ENCODE measurements at regions not wholly inside any gene's neighbourhood (a gene's known extent, or its start where the extent isn't known, plus 50 kb on each side); places are given as distances from the start of the nearest gene placed in this dataset.

DNA sequence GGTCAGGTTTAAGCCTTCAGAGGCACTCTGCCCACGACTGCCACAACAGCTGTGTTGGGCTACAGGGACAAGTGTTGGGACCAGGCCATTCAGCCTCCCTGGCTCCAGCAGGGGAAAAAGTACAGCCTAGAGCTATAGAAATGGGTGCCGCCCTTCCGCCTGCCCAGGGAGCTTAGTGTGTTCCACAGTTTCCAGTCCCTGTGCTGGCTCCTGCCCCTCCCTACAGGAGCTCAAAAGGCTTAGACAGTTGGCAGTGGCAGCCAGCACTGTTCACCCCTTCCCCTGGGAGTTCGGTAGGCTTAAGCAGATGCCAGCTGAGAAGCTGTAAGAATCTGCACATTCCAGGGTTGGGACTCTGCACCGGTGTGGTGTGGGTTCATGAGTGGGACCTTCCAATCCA, 408.2 kb upstream of the INTU start:
- in situ Hi-C loops (cut with MboI; ENCODE audit: low sequenced_read_pairs): no loop called here
- Histone ChIP-seq H3K4me3 (no peak overlapping the region), H3K36me3 (replicated peaks) (no peaks in the 10 kb centered on the region), H3K9me3 (no peaks in the 10 kb centered on the region), H3K27me3 (ENCODE audit: low read depth) (no peaks in the 10 kb centered on the region), H3K4me1 (no peaks in the 10 kb centered on the region)
- DNase-seq (ENCODE audit: low spot score in 2 of 2): no peak

DNA sequence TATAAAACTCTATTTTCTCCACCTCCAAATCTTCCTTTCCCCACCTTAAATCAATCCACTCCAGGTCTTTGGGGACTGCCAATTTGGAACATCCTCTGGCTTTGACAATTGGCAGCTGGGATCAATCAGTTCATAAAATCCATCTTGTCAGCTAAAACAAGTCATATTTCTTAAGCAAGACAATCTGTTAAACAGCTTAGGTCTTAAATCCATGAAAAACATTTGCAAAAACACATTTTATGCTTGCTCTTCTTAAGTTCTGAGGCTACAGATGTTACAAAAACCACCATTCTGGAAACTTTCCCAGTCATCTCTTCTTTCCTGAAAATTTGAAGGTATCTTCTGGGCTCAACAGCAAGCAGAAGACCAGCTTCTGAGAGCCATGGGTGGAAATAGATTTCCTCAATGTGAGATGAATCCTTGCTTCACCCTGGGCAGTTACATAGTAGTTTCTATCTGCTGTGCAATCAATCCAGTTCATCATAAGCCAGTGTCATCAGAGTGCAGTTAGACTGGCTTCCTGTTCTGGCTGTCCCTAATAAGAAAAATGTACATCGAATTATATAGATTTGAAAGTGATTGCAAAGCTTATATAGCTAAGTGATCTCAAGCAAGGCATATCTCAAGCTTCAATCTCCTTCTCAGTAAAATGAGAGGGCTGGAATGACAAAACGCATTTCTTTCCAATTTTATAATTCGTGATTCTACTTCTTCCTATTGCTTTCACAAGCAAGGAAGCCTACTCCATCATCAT, 402.7 kb upstream of the INTU start:
- H3K36me3 ChIP-seq (replicated peaks): no peaks in the 10 kb centered on the region
- DNase-seq (ENCODE audit: low spot score in 2 of 2): no peak
- H3K4me1 ChIP-seq: no peaks in the 10 kb centered on the region
- no peaks in the 10 kb centered on the region for H3K27me3 ChIP-seq (ENCODE audit: low read depth)
- no peak overlapping the region for H3K4me3 ChIP-seq
- H3K9me3 ChIP-seq: no peaks in the 10 kb centered on the region
- in situ Hi-C loops (cut with MboI; ENCODE audit: low sequenced_read_pairs): no loop called here

DNA sequence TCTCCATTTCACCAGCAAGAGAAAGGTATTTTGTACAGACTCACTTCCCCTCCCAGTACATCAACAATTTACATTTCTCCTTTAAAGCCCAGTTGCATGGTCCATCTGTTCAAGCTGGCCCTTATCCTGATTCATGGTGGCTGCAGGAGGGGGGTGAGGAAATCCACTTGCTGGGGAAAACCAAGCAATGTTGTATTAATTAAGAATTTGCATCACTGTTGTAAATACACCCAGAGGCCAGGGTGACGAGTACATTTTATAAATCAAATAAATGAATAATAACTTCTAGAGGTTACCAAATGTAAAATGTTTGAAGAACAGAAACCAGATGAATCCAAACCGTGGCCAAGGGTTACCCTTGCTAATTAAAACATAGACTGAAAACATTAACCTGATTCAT, 395.9 kb upstream of the INTU start:
- in situ Hi-C loops (cut with MboI; ENCODE audit: low sequenced_read_pairs): no loop called here

DNA sequence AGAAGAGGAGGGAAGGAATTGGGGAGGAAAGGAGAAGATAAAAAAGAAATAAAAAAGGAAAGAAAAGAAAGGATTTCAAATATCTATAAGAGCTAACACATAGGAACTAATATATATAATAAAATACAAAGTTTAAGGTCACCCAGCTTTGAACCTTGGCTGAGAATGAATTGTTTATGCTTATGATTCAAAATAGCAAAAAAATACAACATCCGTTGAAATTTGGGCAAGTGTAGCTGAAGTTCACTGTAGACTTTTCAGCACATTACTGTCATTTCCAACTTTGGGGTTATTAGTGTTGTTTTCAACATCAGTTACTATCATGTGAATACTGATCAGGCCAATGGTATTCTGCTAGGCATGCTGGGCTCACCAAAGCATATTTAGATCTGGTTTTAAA, 395.2 kb upstream of the INTU start:
- in situ Hi-C loops (cut with MboI; ENCODE audit: low sequenced_read_pairs): no loop called here
- Histone ChIP-seq H3K4me1 (no peaks in the 10 kb centered on the region), H3K4me3 (no peak overlapping the region), H3K9me3 (no peaks in the 10 kb centered on the region), H3K36me3 (replicated peaks) (no peaks in the 10 kb centered on the region), H3K27me3 (ENCODE audit: low read depth) (no peaks in the 10 kb centered on the region)
- DNase-seq (ENCODE audit: low spot score in 2 of 2): no peak

More for the DNA sequence above, 395.9 kb upstream of the INTU start:
- DNase-seq (ENCODE audit: low spot score in 2 of 2): no peak
- no peaks in the 10 kb centered on the region for H3K9me3 ChIP-seq
- H3K36me3 ChIP-seq (replicated peaks): no peaks in the 10 kb centered on the region
- no peak overlapping the region for H3K4me3 ChIP-seq
- no peaks in the 10 kb centered on the region for H3K4me1 ChIP-seq
- no peaks in the 10 kb centered on the region for H3K27me3 ChIP-seq (ENCODE audit: low read depth)

DNA sequence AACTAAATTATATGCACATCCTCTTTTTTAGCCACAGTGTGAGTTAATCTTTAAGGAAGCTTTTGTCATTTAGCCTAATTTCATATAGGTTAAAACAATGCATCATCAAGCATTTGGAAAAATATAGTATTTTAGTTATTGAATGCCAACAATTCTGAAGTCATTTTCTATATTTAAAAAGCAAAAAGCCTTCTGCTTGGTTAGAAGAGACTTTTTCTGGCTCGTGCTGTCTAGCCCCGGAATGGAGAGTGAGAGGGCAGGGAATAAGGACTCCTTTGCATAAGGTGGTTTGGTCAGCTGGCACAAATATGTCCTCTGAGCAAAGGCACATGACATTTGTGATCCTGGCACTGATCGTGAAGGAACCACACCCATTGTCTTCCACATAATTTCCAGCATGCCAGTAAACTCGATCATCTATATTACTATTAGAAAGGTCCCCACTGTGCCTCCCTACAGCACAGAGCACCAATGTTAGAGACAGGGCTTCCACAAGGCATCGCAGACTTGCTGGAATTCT, 393.7 kb upstream of the INTU start:
- no peaks in the 10 kb centered on the region for H3K9me3 ChIP-seq
- no peaks in the 10 kb centered on the region for H3K4me1 ChIP-seq
- no peaks in the 10 kb centered on the region for H3K27me3 ChIP-seq (ENCODE audit: low read depth)
- no peaks in the 10 kb centered on the region for H3K36me3 ChIP-seq (replicated peaks)
- in situ Hi-C loops (cut with MboI; ENCODE audit: low sequenced_read_pairs): no loop called here
- no peak for DNase-seq (ENCODE audit: low spot score in 2 of 2)
- no peak overlapping the region for H3K4me3 ChIP-seq

DNA sequence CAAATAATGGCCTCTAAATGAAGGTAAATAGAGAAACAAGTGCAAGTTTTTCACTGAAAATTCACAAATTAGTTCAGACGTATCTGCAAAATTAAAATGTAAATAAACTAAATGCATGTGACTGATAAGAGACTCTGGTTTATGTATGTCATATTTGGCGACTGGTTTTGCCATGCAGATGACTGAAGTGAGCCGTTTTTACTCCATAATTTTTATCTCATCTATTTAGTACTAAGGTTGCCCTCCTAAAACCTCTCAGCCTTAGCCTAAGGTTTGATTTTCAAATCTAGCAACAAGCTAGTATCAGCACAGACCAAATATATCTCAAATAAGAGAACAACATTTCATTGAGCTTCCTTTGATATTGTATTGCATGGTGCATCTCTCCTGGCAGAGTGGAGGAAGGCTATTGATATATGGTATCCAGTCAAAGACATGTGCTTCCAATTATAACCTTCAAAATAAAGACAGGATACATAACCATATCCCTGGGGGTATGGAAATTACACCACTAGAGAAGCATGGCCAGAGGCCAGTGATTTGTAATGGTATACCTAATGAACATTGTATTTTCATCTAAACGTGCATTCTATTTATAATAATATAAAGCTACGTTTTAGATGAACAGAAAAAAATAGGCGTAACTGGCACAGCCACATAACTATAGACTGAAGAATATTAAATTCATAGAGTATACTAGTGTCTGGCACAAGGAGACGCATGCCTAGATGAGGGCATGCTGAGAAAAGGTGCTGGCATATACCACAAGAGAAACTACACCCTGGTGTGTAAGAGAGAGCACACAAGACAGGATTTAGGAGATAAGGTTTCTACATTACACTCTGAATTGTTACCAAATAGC, 392.6 kb upstream of the INTU start:
- DNase-seq (ENCODE audit: low spot score in 2 of 2): no peak
- Histone ChIP-seq H3K36me3 (replicated peaks) (no peaks in the 10 kb centered on the region), H3K4me3 (no peak overlapping the region), H3K27me3 (ENCODE audit: low read depth) (no peaks in the 10 kb centered on the region), H3K4me1 (no peaks in the 10 kb centered on the region), H3K9me3 (no peaks in the 10 kb centered on the region)
- in situ Hi-C loops (cut with MboI; ENCODE audit: low sequenced_read_pairs): no loop called here

DNA sequence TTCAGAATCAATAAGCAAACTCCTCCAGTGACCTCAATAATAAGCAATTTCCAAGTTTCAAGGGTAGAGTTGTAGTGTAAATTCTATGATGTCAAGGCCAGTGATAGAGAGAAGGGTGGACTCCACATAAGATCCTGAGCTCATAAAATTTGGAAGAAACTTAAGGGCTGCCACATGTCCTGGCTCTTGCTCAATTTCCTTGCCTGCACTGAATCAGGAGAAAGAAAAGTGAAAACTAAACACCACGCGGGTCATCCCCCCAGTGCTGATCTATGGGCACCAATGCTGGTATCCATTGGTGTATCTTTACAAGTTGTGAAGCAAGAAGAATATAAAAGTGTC, 392.0 kb upstream of the INTU start:
- Histone ChIP-seq H3K27me3 (ENCODE audit: low read depth) (no peaks in the 10 kb centered on the region), H3K36me3 (replicated peaks) (no peaks in the 10 kb centered on the region), H3K4me3 (no peak overlapping the region), H3K9me3 (no peaks in the 10 kb centered on the region), H3K4me1 (no peaks in the 10 kb centered on the region)
- in situ Hi-C loops (cut with MboI; ENCODE audit: low sequenced_read_pairs): no loop called here
- DNase-seq (ENCODE audit: low spot score in 2 of 2): no peak

DNA sequence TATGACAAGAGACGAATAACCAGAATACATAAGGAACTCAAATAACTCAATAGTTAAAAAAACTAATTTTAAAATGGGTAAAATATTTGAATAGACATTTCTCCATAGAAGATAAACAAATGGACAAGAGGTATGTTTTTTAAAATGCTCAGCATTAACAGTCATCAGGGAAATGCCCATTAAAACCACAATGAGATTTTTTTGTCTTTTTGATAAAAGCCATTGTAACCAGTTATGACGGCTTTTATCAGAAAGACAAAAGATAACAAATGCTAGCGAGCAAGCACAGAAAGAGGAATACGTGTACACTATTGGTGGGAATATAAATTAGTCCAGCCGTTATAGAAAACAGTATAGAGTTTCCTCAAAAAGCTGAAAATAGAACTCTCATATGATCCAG, 388.2 kb upstream of the INTU start:
- no peak overlapping the region for H3K4me3 ChIP-seq
- H3K9me3 ChIP-seq: no peaks in the 10 kb centered on the region
- H3K36me3 ChIP-seq (replicated peaks): no peaks in the 10 kb centered on the region
- in situ Hi-C loops (cut with MboI; ENCODE audit: low sequenced_read_pairs): no loop called here
- H3K27me3 ChIP-seq (ENCODE audit: low read depth): no peaks in the 10 kb centered on the region
- DNase-seq (ENCODE audit: low spot score in 2 of 2): no peak
- no peaks in the 10 kb centered on the region for H3K4me1 ChIP-seq

DNA sequence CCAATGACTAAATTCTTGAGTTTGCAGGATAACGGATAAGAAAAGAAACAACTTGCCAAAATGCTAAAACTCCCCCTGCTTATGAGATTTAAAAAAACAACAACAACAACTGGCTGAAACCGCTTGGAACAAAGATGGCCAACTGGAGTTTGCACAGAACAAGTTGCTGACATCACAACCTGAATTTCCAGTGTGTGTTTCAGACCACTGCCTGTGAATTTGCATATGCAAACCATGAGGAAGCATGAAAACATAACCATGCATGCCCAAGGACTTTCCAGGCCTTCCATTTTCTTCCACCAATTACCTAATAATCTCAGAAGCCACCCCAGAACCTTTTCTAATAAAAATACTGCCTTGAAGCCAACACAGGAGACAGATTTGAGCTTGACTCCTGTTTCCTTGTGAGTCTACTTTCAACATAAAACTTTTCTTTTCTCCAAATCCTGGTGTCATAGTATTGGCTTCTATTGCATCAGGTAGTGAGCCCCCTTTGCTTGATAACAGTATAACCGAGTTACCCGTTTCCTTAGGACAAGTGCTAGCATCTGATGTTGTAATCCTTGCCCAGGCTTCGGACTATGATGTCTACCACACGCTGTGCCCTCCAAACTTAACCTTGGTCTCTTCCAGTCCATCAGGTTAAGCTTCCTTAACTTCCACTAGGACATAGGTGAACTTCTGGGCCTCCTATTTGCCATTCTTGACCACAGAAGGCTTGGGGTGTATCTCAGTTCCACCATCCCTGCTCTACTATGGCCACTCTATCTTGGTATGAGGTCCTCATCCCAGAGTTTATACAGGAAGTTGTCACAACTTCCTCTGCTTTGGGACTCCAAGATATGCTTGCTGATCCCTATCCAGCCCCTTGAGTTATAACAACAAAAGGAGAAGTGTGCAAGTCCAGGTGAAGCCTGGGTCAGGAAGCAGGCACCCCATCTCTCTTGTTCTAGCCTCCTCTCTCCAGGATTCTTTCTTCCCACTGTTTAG, 385.5 kb upstream of the INTU start:
- DNase-seq (ENCODE audit: low spot score in 2 of 2): no peak
- Histone ChIP-seq H3K36me3 (replicated peaks) (no peaks in the 10 kb centered on the region), H3K27me3 (ENCODE audit: low read depth) (no peaks in the 10 kb centered on the region), H3K4me1 (no peaks in the 10 kb centered on the region), H3K9me3 (no peaks in the 10 kb centered on the region), H3K4me3 (no peak overlapping the region)
- in situ Hi-C loops (cut with MboI; ENCODE audit: low sequenced_read_pairs): no loop called here

DNA sequence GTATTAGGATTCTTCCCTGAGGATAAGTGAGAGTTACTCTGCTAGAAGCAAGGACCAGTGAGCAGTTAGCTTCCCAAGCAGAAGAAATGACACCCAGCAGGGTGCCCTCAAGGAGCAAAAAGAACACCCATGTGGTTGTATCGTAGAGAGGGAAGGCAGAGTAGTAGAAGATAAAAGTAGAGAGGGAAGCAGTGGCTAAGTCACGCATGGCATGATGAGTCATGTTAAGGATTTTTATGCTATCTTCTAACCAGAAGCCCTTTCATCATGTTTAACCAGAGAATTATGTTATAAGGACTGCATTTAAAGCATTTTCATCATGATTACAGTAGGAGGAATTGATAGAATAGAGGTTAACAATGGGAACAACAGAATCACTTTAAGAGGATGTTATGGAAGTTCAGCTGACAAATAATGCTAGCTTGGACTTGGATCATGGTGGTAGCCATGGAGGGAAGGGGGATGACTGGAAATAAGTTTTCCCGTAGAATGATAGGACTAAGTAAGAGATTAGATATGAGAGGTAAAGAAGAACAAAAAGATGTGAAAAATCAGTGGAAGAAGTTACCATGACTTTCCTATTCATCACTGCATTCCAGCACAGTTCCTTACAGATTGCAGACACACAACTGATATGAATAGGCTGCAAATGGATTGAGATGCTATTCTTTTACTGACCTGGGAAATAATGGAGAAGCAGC, 383.5 kb upstream of the INTU start:
- H3K4me3 ChIP-seq: no peak overlapping the region
- no peaks in the 10 kb centered on the region for H3K4me1 ChIP-seq
- in situ Hi-C loops (cut with MboI; ENCODE audit: low sequenced_read_pairs): no loop called here
- no peak for DNase-seq (ENCODE audit: low spot score in 2 of 2)
- H3K27me3 ChIP-seq (ENCODE audit: low read depth): no peaks in the 10 kb centered on the region
- H3K9me3 ChIP-seq: no peaks in the 10 kb centered on the region
- H3K36me3 ChIP-seq (replicated peaks): no peaks in the 10 kb centered on the region

DNA sequence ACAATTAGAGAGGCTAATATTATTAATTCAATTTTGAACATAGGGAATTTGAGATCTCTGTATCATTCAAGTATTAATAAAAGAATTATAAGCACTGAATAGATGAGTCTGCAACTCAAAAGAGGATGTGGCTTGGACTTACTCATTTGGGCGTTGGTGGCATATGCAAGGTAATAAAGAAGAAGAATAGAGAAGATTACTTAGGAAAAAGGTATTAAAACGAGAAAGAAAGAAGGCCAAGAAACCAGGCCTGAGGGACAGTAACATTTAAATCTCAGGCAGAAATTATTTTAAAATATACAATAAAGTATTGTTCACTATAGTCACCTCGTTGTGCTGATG, 383.0 kb upstream of the INTU start:
- Histone ChIP-seq H3K27me3 (ENCODE audit: low read depth) (no peaks in the 10 kb centered on the region), H3K4me3 (no peak overlapping the region), H3K4me1 (no peaks in the 10 kb centered on the region), H3K9me3 (no peaks in the 10 kb centered on the region), H3K36me3 (replicated peaks) (no peaks in the 10 kb centered on the region)
- DNase-seq (ENCODE audit: low spot score in 2 of 2): no peak
- in situ Hi-C loops (cut with MboI; ENCODE audit: low sequenced_read_pairs): no loop called here

DNA sequence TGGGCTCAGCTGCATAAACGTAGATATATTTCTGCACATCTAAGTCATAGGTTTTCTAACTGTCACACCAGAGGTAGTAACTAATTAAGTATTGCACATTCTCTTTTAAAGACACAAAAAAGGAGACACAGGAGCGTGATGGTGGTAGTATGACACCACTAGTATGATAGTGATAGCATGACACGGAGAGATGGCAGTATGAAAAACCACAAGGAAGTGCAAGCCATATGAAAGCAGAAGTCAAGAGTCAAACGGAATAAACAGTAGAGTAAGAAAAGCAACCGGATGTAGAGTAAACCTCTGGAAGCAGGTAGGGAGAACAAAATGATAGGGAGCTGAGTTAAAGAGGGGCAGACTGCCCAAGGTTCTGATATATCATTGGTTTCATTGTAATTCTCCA, 382.2 kb upstream of the INTU start:
- Histone ChIP-seq H3K4me1 (no peaks in the 10 kb centered on the region), H3K36me3 (replicated peaks) (no peaks in the 10 kb centered on the region), H3K4me3 (no peak overlapping the region), H3K27me3 (ENCODE audit: low read depth) (no peaks in the 10 kb centered on the region), H3K9me3 (no peaks in the 10 kb centered on the region)
- in situ Hi-C loops (cut with MboI; ENCODE audit: low sequenced_read_pairs): no loop called here
- no peak for DNase-seq (ENCODE audit: low spot score in 2 of 2)

DNA sequence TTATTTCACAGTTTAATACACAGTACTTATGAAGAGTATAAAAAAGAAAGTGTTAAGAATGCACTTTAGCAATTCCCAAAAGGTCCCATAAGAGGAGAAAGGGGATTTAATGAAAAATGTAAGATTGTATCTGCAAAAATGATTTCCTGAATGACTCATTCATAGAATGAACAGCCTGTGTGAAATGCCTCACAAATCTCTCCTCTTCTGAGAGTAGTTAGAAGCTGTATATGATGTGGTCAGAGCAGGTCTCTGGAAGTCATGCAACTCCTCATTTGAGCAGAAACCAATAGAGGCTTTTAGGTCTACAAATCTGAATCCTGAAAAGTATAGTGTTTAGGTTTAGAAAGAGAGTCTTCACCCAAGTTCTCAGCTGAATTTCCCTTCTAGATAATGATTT, 381.3 kb upstream of the INTU start:
- Histone ChIP-seq H3K27me3 (ENCODE audit: low read depth) (no peaks in the 10 kb centered on the region), H3K36me3 (replicated peaks) (no peaks in the 10 kb centered on the region), H3K4me1 (no peaks in the 10 kb centered on the region), H3K9me3 (no peaks in the 10 kb centered on the region), H3K4me3 (no peak overlapping the region)
- in situ Hi-C loops (cut with MboI; ENCODE audit: low sequenced_read_pairs): no loop called here
- DNase-seq (ENCODE audit: low spot score in 2 of 2): no peak
